DMS114 treated with DMSO at 0.1 percent for 48 hours (cell line): ENCODE measurements at regions not wholly inside any gene's neighbourhood (a gene's known extent, or its start where the extent isn't known, plus 50 kb on each side); places are given as distances from the start of the nearest gene placed in this dataset.

Experiments
- DNase-seq: peaks from one replicate; lab custom pipeline; 2025; ENCODE audit not compliant: unreplicated experiment; lab: John Stamatoyannopoulos, UW

DNA sequence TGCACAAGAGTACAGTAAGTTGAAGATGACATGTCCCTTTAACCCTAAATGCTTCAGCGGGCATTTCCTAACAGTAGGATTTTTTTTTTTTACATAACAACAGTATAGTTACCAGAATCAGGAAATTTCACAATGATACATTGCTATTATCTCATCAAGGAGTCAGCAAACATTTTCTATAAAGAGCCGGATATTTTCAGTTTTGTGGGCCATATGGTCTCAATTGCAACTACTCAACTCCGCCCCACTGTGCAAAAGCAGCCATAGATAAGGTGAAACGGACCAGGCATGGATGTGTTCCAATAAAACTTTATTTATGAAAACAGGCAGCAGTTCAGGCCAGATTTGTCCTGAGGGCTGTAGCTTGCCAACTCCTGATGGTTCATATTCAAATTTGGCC, 130.6 kb downstream of the SMAD6 start:
- no peak for DNase-seq

DNA sequence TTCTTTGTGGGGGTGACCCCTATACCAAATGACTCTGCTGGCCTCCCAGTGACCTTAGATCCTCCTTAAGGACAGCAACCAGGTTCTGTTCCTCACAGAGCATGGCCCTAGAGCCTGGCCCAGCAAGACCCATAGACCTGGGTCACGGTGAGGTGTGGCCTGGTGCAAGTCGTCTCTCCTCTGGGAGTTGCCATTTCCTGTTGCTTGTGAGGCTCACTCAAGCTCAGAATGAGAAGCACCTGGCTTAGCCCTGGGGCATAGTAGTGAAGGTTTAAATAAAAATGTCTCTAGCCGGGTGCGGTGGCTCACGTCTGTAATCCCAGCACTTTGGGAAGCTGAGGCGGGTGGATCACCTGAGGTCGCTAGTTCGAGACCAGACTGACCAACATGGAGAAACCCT, 131.3 kb downstream of the SMAD6 start:
- DNase-seq, result no peak

DNA sequence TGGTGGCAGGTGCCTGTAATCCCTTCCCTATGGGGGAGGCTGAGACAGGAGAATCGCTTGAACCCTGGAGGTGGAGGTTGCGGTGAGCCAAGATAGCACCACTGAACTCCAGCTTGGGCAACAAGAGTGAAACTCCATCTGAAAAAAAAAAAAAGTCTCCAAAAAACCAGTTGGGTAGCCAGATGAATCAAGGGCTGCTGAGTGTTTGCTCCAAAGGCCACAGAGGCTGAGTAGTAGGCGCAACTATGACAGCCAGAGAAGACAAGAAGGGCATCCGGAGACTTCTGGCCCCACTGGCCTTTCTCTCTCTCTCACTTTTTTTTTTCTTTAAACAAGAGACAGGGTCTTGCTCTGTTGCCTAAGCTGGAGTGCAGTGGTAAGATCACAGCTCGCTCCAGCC, 131.8 kb downstream of the SMAD6 start:
- DNase-seq, result no peak

DNA sequence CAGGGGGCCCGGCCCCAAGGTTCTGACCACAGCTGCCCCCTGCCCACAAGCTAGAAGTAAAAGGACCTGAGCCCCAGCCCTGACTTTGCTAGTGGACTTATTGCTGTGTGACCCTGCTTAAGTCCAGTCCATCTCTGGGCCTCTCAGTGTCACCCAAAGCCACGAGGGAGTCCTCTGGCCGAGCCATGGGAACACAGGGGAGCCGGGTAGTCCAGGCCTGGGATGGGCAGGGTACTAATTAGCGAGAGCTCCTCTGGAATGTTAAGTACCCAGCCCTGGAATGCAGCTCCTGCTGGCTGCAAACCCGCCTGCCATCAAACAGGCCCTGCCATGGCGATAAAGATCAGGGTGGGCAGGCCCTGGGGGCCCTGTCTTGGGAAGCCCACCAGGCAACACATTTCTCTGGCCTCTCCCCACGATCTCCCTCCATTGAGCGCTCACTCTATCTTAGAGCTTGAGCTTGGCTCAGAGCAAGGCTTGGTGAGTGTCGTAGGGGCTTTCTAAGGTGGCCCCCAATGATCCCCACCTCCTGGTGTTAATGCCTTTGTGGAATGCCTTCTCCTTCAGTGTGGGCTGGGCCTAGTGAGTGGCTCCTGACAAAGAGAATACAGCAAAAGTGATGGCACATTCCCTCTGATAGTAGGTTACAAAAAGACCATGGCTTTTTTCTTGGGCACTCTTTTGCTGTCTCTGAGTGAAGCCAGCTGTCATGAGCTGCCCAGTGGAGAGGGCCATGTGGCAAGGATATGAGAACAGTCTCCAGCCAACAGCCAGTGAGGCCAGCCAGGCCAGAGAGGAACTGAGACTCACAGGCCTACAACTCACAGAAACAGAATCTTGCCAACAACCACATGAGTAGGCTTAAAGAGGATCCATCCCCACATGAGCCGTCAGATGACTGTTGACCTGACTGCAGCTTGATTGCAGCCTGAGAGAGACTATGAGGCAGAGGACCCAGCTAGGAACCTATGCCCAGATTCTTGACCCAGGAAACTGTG, 133.1 kb downstream of the SMAD6 start:
- no peak for DNase-seq

DNA sequence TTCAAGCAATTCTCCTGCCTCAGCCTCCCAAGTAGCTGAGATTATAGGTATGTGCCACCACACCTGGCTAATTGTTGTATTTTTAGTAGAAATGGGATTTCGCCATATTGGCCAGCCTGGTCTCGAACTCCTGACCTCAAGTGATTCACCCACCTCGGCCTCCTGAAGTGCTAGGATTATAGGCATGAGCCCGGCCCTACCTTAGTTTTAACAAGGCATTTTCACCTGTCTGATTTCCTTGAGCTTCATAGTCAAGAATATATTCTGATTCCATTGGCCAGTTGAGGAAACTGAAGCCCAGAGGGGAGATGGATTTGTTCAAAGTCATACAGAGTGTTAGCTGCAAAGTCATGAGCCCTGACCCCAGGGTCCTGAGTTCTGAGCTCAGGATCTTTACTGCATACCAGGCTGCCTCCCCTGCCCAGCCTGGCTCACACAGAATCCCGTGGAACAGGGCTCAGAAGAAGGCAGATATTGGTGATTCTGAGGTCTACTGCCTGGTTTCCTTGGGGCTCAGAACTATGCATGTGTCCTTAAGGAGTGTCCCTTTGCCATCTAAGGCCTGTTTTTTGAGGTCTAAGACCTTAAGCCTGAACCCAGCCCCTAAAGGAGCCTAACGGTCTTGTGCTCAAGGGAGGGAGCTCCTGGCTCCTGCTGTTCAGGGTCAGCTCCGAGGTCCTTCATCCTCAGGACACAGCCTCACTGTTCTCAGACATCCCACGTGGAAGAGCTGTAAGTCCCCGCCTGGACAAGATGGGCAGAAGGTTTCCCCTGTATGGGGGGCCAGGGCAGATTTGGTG, 134.4 kb downstream of the SMAD6 start:
- DNase-seq, result no peak

DNA sequence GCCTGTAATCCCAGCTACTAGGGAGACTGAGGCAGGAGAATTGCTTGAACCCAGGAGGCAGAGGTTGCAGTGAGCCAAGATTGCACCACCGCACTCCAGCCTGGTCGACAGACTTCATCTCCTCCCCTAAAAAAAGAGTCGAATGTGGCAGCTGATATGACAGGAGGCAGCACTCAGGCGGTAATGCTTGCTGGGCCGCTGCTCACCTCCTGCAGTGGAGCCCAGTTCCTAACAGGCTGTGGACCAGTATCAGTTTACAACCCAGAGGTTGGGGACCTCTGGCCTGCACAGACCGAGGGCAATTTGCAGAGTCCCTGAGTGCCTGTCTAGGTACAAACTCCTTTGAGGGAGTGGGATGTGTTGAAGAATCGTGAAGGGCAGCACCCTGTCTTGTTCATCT, 136.2 kb downstream of the SMAD6 start:
- no peak for DNase-seq

DNA sequence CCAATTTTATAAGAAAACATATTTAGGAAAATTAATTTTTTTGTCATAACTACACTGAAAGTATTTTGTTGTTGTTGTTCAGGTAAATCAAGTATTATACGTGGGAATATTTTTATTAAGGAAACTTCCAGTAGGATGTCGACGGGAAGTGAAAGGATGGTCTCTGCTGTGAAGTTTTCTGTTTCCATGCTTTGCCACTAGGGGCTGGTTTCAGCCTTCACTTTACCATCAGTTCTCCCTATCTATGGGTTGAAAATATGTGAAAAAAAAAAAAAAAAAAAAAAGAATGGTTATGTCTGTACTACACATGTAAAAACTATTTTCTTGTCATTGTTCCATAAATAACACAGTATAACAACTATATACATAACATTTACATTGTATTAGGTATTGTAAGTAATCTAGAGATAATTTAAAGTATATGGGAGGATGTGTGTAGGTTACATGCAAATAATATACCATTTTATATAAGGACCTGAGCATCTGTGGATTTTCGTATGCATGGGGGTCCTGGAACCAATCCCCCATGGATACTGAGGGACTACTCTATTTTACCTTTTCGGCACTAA, 136.7 kb downstream of the SMAD6 start:
- peak; percentile 60 for DNase-seq

DNA sequence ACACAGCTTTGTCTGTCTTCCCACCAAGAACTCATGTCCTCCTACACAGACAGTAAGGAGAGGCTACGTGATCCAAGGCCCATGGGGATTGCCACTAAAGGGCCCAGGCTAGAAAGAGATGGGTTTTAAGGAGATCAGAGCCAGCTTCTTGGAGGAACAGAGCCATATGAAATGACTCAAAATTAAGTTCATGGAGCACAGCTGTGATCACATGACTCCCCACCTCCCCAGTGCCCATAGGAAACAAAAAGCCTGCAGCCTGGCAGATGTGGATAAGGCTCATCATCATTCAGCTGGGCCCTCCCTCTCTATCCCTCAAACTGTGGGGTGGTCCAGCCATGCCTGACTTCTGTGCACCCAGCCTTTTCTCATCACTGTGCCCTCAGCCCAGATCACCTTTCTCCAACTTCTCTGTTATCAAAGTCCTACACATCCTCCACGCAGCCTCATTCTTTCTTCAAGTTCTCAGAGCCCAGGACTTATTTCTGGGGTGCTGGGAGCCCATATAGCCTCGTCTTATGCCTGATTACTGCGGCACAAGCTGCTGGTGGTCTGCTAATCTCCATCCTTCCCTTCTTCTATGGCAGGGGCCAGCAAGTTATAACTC, 137.6 kb downstream of the SMAD6 start:
- no peak for DNase-seq

DNA sequence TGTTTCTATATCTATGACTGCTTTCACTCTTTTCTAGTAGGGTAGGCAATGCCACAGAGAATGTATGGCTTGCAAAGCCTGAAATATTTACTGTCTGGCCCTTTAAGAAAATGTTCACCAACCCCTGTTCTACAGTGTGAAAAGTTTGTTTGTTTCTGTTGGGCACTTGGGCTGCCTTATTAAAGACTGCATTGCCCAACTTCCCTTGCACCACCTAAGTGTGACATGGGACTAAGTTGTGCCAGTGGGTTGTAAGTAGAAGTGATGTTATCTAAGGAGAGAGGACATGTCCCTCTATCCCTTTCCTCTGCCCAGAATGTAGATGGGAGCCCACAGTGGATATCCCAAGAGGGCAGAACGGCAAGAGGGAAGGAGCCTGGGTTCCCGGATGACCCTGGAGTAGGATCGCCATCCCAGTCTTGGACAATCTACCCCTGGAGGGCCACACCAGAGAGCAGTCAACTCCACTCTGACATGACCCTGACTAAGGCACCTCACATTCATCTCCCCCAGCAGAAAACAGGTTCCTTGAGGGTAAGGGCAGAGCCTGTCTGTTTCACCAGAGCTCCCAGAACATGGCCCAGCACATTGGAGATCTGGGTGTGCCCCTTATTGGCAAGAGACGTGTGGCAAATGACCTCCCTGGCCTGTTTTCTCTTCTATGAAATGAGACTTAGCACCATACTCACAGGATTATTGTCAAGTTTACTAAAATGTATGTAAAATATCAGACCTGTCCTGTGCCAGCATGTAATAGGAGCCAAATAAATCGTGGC, 138.8 kb downstream of the SMAD6 start:
- DNase-seq, result no peak

DNA sequence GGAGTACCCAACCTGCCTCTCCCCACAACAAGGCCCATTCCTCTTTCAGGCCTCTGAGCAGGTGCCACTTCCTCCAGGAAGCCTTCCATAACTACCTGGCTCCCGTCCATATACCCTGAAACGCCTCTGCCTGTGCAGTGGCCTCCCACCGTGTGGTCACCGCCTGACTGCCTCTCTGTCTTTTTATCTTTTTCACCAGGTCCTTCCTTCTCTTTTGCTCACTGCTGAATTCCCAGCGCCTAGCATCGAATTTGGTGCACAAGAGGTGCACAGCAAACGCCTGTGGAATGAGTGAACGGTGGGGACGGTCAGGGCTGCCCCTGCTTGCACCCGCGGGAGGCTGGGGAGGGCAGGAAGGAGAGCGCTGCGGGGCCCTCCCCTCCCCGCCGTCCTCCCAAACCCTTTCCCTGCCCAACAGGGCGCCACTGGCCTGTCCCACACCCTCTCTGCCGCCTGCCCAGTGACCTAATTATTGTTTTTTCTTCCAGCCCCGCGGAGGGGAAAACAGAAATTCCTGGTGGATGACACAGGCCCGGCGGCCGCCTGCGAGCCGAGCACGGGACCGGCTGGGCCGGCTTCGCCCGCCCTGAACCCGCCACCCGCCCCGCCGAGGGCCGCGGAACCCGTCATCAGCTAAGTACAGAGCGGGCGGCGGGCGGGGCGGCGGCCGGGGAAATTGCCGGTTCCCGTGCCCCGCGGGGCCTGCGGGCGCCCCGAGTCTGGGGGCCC, 140.1 kb downstream of the SMAD6 start:
- peak; percentile 8 for DNase-seq

DNA sequence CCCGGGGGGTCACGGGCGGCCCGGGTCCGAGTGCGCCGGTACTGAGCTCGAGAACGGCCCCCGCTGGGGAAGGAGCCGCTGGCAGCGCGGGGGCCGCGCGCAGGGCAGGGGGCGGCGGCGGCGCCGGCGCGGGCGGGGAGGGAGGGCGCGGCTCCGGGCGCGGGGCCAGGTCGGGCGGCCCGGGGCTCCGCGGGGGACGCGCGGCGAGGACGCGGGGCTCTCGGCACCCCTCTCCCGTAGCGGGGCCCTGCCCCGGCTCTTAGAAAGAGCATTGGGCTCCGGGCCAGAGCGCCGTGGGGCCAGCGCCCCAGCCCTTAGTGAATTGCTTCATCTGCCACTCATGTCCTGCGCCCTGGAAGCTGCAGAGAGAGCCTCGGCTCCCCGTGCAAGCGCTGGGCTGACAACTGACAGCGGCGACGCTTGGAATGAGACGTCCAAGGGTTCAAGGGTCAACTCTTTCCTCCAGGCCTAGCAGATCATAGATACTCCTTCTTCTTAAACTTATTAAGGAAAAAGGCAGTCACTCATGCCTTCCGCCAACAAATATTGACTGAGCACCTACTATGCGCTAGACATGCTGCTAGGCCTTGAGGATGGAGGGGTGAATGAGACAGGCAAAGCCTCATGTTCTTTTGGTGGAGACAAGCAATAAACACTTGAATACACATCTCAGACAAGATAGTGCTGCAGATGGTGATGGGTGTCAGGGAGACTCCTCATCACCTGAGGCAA, 140.8 kb downstream of the SMAD6 start:
- DNase-seq, result peak; percentile 29

DNA sequence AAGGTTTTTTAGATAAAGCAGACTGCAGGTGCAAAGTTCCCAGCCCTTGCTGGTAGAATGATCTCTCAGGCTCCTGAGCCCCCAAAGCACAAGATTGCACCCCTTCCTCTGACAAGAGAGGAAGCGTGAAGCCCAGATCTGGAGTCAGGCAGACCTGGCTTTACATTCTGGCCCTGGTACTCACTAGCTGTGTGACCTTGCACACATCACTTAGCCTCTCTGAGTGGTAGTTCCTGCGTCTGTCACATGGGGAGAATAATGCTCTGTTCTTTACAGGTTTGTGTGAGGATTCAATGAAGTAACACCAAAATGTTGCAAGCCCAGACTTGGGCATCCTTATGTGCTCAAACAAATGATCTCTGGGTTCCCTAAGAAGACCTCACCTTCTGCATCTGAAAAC, 141.5 kb downstream of the SMAD6 start:
- no peak for DNase-seq

DNA sequence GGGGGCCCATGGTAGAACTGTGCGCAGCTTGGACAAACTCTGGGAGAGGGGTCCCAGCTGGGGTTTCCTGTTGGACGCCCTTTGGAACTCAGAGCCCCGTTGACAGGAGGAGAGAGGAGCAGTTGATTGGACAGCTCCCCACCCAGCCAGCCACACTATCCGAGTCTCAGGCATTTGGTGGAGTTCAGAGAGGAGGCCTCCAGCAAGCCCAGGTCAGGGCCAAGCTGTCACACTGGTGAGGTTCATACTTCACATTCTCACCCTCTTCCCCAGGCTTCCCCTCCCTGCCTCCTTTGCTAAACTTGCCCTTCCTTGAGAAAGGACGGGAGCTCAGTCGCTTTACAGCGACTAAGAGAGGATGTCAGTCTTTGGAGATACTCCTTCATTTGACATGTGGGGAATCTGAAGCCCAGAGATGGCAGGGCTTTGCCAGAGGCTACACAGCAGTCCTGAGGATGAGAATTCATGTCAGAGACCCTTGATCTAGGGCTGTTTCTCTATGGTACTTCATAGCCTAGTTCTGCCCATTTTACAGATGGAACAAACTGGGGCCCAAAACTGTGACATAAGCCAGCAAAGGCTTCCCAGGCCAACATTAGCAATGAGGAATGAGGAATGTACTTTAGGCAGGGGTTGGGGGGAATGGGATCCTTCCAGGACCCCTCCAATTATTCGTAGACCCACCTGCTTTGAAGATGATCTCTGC, 142.2 kb downstream of the SMAD6 start:
- no peak for DNase-seq

DNA sequence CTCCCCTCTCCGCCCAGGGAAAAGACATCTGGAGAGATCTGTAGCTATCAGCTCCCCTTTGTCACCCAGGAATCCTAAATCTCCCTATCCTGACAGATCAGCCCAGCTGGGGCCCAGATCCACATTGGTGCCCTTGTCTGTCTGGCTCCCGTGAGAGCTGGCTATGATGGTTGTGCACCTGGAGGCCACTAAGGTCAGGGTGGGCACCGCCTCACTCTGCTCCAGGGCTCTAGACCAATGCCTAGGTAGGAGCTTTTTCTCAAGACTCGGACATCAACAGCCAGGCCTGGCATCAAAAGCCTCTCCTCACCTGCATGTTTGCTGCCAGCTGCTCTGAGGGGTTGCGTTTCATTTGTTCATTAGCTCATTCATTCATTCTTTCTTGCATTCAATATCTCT, 142.7 kb downstream of the SMAD6 start:
- DNase-seq, result no peak

DNA sequence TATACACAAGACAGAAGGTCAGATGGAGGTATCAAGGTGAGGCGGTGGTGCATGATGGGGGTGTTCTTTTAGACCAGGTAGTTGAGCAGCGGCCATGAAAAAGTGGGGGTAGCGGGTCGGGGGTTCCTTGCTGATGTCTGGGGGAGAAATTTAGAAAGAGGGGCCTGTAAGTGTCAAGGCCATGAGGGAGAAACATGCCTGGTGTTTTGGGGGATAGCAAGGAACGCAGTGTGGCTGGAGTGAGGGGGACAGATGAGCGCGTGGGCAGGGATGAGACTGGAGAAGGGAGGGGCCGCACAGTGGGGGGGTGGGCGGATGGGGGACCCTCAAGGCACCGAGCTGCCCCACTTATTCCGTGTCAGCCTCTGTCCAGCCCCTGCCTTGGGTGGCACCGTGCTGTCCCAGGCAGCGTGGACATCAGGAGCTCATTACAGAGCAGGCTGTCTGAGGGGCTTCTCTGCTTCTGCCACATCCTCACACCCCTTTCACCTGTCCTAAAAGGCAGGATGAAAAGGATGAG, 143.3 kb downstream of the SMAD6 start:
- no peak for DNase-seq

DNA sequence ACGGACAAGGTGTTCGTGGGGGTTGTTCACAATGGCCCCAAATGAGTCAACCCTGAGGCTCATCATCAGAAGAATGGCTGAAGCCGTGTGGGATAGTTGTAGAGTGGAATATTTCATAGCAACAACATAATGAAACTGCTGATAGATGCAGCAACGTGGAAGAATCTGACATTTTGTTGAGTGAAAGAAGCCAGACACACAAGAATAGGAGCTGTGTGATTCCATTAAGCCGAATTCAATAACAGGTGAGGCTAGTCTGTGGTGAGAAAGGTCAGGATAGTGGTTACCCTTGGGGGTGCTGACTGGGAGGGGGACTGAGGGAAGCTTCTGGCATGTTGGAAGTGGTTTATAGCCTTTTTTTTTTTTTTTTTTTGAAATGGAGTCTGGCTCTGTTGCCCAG, 144.0 kb downstream of the SMAD6 start:
- DNase-seq, result no peak

DNA sequence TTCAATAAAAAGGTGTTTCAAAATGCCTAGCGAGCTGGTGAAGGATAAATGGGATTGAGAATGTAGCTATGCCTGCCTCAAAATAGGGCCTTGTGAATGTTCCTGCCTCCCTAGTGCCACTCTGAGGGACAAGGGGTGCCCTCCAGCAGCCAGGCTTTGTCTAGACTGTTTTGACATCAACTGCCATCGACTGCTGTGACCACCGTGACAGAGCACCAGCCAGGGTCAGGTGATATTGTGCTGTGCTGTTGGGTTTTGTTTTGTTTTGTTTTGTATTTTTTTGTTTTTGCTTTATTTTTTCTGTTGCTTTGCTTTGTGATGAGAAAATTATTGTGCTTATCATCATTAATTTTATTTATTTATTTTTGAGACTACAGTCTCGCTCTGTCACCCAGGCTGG, 144.8 kb downstream of the SMAD6 start:
- no peak for DNase-seq

DNA sequence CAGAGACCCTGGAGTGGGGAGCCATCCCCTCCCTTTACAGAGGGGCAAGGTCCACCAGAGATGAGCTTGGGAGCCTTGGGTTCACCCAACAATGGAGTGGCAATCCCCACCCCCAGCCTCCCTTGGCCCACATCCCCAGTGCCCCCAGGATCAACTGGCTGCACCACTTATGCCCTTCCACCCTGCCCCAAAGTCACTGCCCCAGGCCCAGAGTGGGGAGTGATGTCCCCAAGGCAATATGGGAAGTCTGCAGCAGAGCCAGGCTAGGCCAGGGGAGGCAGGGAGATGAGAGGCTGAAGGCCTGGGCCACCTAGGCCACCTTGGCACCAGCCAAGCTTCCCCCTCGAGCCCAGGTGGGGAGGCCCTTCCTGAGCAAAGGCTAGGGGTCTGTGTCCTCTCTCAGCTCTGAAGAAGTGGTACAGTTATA, 145.5 kb downstream of the SMAD6 start:
- DNase-seq, result no peak
